ENCODE measurements at regions not wholly inside any gene's neighbourhood (a gene's known extent, or its start where the extent isn't known, plus 50 kb on each side); places are given as distances from the start of the nearest gene placed in this dataset.

DNA sequence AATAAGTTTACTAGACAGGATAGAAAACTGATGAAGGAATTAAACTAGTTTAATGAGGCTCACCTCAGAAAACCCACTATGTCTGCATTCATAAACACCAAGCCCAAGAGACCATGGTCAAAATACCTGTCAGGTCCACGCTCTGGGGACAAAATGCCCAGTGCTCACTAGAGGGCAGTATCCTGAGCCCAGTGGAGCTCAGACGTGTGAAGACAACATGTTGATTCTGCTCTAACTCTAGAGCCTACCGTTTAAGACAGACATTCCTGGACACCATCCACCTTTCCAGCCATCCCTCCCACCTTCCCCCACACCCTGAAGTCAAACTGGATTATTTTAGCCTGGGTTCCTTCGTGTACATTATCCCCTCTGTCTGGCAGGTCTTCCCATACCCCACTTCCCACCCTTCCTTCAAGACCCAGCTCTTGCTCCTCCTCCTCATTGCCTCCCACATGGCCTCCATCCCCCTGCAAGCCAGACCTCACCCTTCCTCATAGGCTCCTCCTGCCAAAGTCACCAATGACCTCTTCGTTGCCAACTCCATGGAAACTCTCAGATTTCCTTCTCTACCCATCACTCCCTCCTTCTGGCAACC lies 142.3 kb upstream of the FSTL4 start:
- H3K27me3 ChIP-seq (ENCODE audit: insufficient read depth, low read depth, low read length) = no peaks in the 10 kb centered on the region
- no peak overlapping the region for H2AFZ ChIP-seq (ENCODE audit: low read depth, low read length)

GRCh38 chr5:133753856-133754255 lies 141.5 kb upstream of the FSTL4 start:
- Histone ChIP-seq H3K9me2 (ENCODE audit: insufficient read depth, low read length) (no peaks in the 10 kb centered on the region), H3K4me2 (ENCODE audit: low read length) (no peak overlapping the region), H3F3A (ENCODE audit: insufficient read depth, low read length, poor library complexity, severe bottlenecking) (no peaks in the 10 kb centered on the region), H3K36me3 (ENCODE audit: insufficient read depth, low read length) (no peaks in the 10 kb centered on the region), H3K9me3 (ENCODE audit: low read length) (no peaks in the 10 kb centered on the region), H3K27ac (ENCODE audit: low read length) (no peak overlapping the region), H3K9ac (ENCODE audit: low read length) (no peak overlapping the region), H4K20me1 (ENCODE audit: insufficient read depth) (no peaks in the 10 kb centered on the region), H3K27me3 (ENCODE audit: insufficient read depth, low read depth, low read length) (no peaks in the 10 kb centered on the region), H3K79me2 (replicated peaks; ENCODE audit: insufficient read depth, low read length) (no peaks in the 10 kb centered on the region), H2AFZ (ENCODE audit: low read depth, low read length) (no peak overlapping the region), H3K4me3 (ENCODE audit: low read length) (no peak overlapping the region)
- TF ChIP-seq MXI1 (conservative IDR thresholded peaks at IDR 0.05; ENCODE audit: poor library complexity, severe bottlenecking) = no peak

More for the DNA sequence above, 142.3 kb upstream of the FSTL4 start:
- Histone ChIP-seq H3K36me3 (ENCODE audit: insufficient read depth, low read length) (no peaks in the 10 kb centered on the region), H3K4me3 (ENCODE audit: low read length) (no peak overlapping the region), H3K4me2 (ENCODE audit: low read length) (no peak overlapping the region), H3K9me2 (ENCODE audit: insufficient read depth, low read length) (no peaks in the 10 kb centered on the region), H3K27ac (ENCODE audit: low read length) (no peak overlapping the region), H3K9me3 (ENCODE audit: low read length) (no peaks in the 10 kb centered on the region), H3K9ac (ENCODE audit: low read length) (no peak overlapping the region), H3K79me2 (replicated peaks; ENCODE audit: insufficient read depth, low read length) (no peaks in the 10 kb centered on the region), H3F3A (ENCODE audit: insufficient read depth, low read length, poor library complexity, severe bottlenecking) (no peaks in the 10 kb centered on the region), H4K20me1 (ENCODE audit: insufficient read depth) (no peaks in the 10 kb centered on the region)
- TF ChIP-seq POLR2AphosphoS5 (IDR thresholded peaks at IDR 0.05) (no peak), CTCF (IDR thresholded peaks at IDR 0.05; ENCODE audit: poor library complexity, severe bottlenecking) (no peak), REST (IDR thresholded peaks at IDR 0.05; ENCODE audit: borderline replicate concordance) (no peak), SMC3 (conservative IDR thresholded peaks at IDR 0.05; ENCODE audit: poor library complexity) (no peak), MXI1 (conservative IDR thresholded peaks at IDR 0.05; ENCODE audit: poor library complexity, severe bottlenecking) (no peak), TAF1 (IDR thresholded peaks at IDR 0.05; ENCODE audit: low read depth) (no peak), EZH2 (IDR thresholded peaks at IDR 0.05; ENCODE audit: borderline replicate concordance, insufficient read depth, low read length, poor library complexity, severe bottlenecking) (no peak), RAD21 (conservative IDR thresholded peaks at IDR 0.05) (no peak), EP300 (conservative IDR thresholded peaks at IDR 0.05; ENCODE audit: poor library complexity, severe bottlenecking) (no peak)

All from neural cell (in vitro differentiated cells).